Bone marrow (tissue), 2 donors: ENCODE measurements at regions not wholly inside any gene's neighbourhood (a gene's known extent, or its start where the extent isn't known, plus 50 kb on each side); places are given as distances from the start of the nearest gene placed in this dataset.
A peak's percentile ranks its signal among the peaks of the same experiment; 100 is the strongest.

Source experiments
- DNase-seq, 2 donors: peaks; one replicate each; lab custom pipeline; 2025; lab: John Stamatoyannopoulos, UW

DNA sequence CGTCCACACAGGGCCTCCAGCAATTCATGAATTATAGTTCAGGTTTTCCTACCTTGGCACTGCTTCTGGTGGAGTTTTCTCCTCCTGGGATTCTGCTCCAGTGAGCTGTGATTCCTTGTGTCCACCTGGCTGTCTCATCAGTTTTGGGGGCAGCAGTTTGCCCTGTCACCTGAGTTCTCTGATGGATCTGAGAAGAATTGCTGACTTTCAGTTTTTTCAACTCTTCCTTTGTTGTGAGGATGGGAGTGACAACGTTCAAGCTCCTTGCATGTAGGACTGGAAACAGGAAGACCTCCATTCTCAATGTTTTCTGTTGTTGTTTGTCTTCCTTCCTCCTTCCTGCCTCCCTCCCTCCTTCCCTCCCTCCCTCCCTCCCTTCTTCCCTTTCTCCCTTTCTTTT, 359.0 kb downstream of the TSN start:
- DNase-seq, result no peak

DNA sequence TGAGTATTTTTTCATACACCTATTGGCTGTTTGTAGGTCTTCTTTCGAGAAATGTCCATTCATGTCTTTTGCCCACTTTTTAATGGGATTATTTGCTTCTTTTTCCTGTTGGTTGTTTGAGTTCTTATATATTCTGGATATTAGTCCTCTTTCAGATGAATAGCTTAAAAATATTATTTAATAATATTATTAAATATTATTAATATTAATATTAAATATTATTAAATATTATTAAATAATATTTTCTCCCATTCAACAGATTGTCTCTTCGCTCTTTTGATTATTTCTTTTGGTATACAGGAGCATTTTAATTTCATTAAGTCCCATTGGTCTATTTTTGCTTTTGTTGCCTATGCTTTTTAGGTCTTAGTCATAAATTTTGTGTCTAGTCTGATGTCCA, 361.9 kb downstream of the TSN start:
- no peak for DNase-seq

GRCh38 chr2:122129399-122129798, 373.9 kb downstream of the TSN start:
- DNase-seq, result no peak

GRCh38 chr2:122132147-122132691, 376.8 kb downstream of the TSN start:
- DNase-seq, result no peak

GRCh38 chr2:122135021-122135937, 379.8 kb downstream of the TSN start:
- DNase-seq, result no peak

GRCh38 chr2:122136056-122136455, 380.6 kb downstream of the TSN start:
- peak in 1 of 2 donors; percentile 10 for DNase-seq

- no peak for DNase-seq
Observed at GRCh38 chr2:122138561-122138960, 383.1 kb downstream of the TSN start.

DNA sequence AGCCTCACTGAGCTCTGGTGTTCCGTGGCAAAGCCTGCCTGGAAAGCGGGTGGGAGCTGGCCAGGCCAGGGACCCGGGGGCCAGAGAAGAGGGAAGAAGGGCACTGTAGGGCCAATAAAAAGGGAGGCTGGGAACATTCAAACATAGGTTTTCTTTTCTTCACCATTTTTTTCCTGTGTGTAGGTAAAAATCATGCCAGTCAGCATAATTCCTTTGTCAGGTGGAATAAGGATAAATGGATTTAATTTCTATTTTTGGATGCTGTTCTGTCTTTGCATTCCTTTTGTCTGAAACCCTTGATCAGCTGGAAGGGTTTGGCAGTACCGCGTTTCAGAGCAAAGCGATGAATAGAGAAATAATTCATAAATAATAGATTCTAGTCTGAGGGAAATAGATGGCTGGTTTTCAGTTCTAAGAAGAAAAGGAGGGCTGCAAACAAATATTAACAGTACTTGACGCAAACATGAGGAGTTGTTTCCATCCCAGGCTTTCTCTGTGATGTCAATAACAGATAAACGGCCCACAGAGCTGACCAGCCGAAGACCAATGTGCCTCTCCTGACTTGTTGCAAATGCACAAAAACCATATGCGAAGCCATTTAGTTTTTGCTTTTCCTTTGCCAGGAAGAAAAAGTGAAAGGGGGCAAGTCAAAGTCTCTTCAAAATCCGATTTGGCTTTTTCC, 384.4 kb downstream of the TSN start:
- DNase-seq, result no peak

DNA sequence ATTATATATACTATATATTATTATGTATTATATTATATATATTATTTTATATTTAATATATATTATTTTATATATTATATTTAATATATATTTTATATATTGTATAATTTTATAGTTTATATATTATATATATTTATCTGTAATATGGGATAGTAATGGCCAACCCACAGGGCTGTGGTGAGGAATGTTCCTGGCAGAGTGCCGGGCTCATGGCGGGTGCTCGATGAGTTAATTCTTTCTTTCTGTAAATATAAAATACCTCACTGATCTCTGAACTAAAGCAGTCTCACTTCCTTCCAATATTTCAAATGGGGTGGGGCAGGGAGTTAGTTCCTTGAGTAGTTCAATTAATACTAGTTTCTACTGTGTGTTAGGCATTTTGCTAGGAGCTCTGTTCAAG, 389.4 kb downstream of the TSN start:
- DNase-seq, result no peak

DNA sequence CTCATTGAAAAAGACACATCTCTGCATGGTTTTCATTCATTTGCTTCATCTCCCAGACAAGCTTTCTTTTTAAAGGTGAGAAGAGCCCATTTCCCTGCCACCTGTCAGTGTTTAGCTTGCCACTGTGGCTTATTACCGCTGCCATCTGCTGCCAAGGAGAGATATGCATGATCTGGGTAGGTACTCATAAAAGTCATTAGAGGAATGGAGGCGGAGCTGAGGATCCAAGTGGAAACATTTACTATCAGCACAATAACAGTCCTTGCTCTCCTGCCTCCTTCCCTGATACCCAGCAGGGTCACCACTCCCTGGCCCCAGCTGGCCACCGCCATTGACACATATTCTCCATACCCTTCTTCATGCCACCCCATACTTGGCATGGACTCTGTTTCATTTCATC, 390.4 kb downstream of the TSN start:
- no peak for DNase-seq

DNA sequence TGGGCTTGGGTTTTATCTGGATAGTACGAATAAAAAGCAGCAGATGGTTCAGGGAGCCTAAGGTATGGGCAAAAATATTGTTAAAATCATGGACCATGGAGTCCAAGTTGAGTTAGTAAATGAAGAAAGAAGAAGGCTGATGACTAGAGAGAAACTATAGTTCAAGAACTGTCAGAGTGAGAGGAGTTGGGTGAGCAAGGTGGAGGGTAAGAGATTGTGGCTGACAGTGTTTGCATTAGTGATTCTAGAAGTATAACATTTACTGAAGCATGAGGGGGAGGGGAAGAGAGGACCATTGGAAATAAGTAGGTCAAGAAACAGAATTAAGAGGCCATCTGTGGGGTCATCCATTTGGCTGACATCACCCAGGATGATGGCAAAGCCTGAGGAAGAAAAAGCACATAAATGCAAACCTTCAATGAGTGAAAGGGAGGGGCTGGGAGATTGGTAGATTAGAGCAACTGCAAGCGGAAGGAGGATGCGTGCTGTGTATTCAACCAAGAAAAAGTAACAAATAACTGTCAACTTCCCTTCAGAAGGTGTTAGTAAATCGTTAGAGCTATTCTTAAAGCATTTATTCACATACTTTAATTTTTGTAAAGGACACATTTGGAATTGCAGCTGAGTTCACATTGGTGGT, 392.8 kb downstream of the TSN start:
- DNase-seq, result no peak

- DNase-seq, result no peak
Observed at GRCh38 chr2:122150524-122151280, 395.3 kb downstream of the TSN start.

- DNase-seq, result no peak
Observed at GRCh38 chr2:122152571-122152970, 397.1 kb downstream of the TSN start.

DNA sequence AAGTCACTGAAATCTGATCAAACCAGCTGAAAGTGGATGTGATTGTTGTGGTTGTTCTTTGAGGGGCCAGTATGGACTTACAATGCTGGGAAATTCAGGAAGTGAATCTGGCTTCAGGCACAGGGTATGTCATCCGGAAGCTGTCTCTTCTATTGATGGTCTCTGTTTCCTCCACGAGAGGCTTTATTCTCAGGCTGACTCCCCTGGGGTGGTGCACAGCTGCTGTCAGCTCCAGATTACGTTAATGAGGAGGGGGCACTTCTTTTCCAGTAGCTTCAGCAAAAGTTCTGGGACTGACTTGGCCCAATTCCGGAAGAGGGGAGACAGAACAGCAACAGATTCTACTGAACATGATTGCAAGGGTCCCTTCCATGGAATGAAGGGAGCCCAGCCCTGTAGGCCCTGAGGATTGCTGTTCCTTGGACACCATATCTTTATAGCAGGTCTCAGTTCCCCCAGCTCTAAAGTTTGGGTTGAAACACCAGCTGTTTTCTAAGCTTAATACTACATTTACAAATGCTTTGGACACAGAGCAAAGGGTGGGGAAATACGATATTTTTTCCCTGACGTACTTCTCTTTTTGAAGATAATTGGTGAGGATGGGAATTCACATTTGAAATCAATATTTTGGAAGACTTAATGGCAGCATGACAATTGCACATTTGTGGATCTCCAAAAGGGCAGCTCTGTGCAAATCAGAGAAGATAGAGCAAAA, 400.9 kb downstream of the TSN start:
- DNase-seq, result no peak

DNA sequence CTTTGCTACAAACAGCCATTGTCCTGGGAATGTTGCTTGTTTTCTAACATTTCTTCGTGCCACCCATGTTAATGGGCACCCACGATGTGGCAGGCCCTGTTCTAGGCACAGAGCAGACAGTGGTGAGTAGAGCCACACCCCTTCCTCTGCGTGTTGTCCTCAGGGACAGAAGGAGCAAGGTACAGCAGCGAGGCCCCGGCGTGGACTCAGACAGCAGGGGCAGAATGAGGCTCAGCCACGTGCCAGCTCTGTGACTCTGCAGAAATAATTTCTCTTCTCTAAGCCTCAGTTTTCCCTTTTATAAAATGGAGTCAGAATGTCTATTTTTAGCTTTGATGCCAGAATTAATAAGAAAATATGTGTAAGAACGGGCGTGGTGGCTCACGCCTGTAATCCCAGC, 401.7 kb downstream of the TSN start:
- DNase-seq, result no peak

GRCh38 chr2:122163617-122164016, 408.2 kb downstream of the TSN start:
- DNase-seq, result no peak

DNA sequence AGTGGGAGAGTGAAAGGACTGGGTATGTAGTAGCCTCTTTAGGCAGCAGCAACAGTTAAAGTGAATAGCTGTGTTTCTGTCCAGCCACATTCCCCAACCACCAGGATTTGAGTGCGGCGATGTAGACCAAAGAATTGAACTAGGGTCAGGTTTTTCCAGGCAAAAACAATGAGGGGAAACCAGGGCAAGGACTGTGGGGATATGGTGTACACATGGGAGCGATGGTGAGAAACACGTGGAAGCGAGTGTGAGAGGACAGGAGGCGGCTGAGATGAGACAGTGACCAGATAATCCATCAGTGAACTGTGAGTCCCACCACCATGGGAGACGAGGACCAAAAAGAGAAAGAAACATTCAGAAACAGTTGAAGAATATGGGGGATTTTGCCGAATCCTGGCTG, 409.5 kb downstream of the TSN start:
- DNase-seq, result no peak

DNA sequence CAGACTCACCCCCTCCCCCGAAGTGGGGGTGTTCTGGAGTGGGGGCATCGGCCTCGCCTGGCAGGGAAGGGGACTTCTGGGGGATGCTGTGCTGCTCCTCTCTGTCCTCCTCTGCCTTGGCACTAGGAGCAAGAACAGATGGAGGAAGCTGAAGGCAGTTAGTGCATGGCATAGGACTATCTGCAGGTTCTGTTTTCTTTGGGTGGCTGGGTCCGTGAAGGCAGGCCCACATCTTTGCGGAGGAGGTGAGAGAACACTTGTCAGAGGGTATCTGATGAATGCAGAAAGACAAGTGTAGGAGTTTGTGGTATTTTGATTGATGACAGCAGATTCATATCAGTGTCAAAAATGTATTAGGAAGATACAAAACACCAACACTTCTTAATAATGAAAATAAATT, 411.4 kb downstream of the TSN start:
- no peak for DNase-seq

GRCh38 chr2:122167515-122167914, 412.1 kb downstream of the TSN start:
- DNase-seq, result no peak

DNA sequence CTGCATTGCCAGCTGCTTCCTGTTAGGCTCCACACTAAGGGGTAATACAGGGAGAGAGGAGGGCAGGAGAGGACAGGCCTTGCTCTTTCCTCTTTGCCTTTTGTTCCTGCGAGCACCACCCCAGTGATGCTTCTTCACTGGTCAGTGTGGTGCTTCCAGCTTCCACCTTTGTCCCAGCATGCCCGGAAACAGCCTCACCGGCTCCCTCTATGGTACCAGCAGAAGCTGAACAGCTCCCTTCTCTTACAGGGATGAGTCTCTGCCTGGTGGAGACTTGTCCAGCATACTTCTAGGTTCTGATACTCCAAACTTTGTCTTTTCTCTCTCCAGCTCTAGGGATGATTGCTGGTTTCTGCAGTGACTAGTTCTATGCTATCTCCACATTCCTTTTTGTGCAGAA, 413.3 kb downstream of the TSN start:
- DNase-seq, result no peak

GRCh38 chr2:122172812-122173211, 417.4 kb downstream of the TSN start:
- no peak for DNase-seq
